A549 (cell line): ENCODE measurements at regions not wholly inside any gene's neighbourhood (a gene's known extent, or its start where the extent isn't known, plus 50 kb on each side); places are given as distances from the start of the nearest gene placed in this dataset.

ENCODE experiments used
- ATAC-seq, 2 experiments: fragments of 200-7000 bp in 1 of 2; fragments of >200 bp in 1 of 2; cut with Nextera tagmentation in 1 of 2; cut with Tn5 transposase in 1 of 2; 3 replicates each; pipeline versions ENCODE4 v1.8.0 to v1.9.1; 2018 to 2020; ENCODE audit warnings: mild to moderate bottlenecking in 1 of 2, moderate library complexity in 1 of 2
- CTCF ChIA-PET: fragments of 300-600 bp; sonication (Branson Sonifier 250); formaldehyde crosslinking; extraction: SDS; loops from one replicate; lab custom pipeline; 2021; ENCODE audit warnings: antibody characterized with exemption, inconsistent platforms; lab: Yijun Ruan, JAX
- POLR2A ChIA-PET: fragments of 350-600 bp; formaldehyde crosslinking; extraction: SDS; loops from one replicate; lab custom pipeline; 2021; ENCODE audit warnings: antibody characterized with exemption, inconsistent platforms; lab: Yijun Ruan, JAX
- DNase-seq, 2 experiments: peaks; one replicate each; pipeline versions ENCODE4 v3.0.0 to v3.0.0-alpha.2; 2011 to 2016; ENCODE audit warnings: low read depth in 1 of 2, low spot score in 1 of 2
- FAIRE-seq: peaks from 2 replicates; lab custom pipeline; 2011; peaks lifted over from hg19 to GRCh38; lab: Jason Lieb, UNC
- H3K27ac ChIP-seq, 2 experiments: fragments of >200 bp; sonication (Bioruptor Twin); formaldehyde crosslinking; 3 replicates each; pipeline ENCODE4 v1.5.1; 2016 to 2017
- H3K4me1 ChIP-seq: fragments of >200 bp; sonication (Bioruptor Twin); formaldehyde crosslinking; 3 replicates; pipeline ENCODE4 v1.6.1; 2016
- H3K4me2 ChIP-seq: fragments of >200 bp; sonication (Bioruptor Twin); formaldehyde crosslinking; 3 replicates; pipeline ENCODE4 v1.6.1; 2016
- H3K4me3 ChIP-seq: fragments of >200 bp; sonication (Bioruptor Twin); formaldehyde crosslinking; 3 replicates; pipeline ENCODE4 v1.5.1; 2016
- H3K9me3 ChIP-seq: fragments of >200 bp; sonication (Bioruptor Twin); formaldehyde crosslinking; 3 replicates; pipeline ENCODE4 v1.6.1; 2016
- BCL3 ChIP-seq: fragments of >200 bp; sonication (Bioruptor Twin); formaldehyde crosslinking; IDR thresholded peaks from 3 replicates; pipeline ENCODE4 v1.6.1; 2016
- CBX2 ChIP-seq: fragments of 200-600 bp; sonication (generic); IDR thresholded peaks from 2 replicates; pipeline ENCODE4 v1.6.1; 2016; ENCODE audit warnings: low read depth, mild to moderate bottlenecking, borderline replicate concordance
- CBX8 ChIP-seq: fragments of 200-600 bp; sonication (generic); IDR thresholded peaks from 2 replicates; pipeline ENCODE4 v1.6.1; 2016
- E2F6 ChIP-seq: IDR thresholded peaks from 2 replicates; pipeline ENCODE4 v1.6.1; 2012; ENCODE audit warnings: low read depth, borderline replicate concordance
- ELK1 ChIP-seq: fragments of 150-350 bp; IDR thresholded peaks from 2 replicates; pipeline ENCODE4 v1.6.1; 2014; ENCODE audit warnings: low read depth, mild to moderate bottlenecking, low read length
- FOSL2 ChIP-seq, 2 experiments: fragments of 450-650 bp in 1 of 2; fragments of >200 bp in 1 of 2; sonication (Bioruptor Twin) in 1 of 2; formaldehyde crosslinking; IDR thresholded peaks; 2 replicates each; pipeline versions ENCODE4 v1.5.0 to v1.6.1; 2016 to 2020; ENCODE audit warnings: mild to moderate bottlenecking in 1 of 2, moderate library complexity in 1 of 2
- GATA3 ChIP-seq: IDR thresholded peaks from 2 replicates; pipeline ENCODE4 v1.6.1; 2012; ENCODE audit warnings: borderline replicate concordance
- HES2 ChIP-seq: fragments of >200 bp; sonication (Bioruptor Twin); formaldehyde crosslinking; IDR thresholded peaks from 2 replicates; pipeline ENCODE4 v1.6.1; 2016
- HOXA7 ChIP-seq: fragments of 250-450 bp; sonication (Bioruptor Pico); IDR thresholded peaks from 2 replicates; pipeline ENCODE4 v1.5.0; 2020; ENCODE audit warnings: mild to moderate bottlenecking, moderate library complexity
- HOXB5 ChIP-seq: fragments of 250-450 bp; sonication (Bioruptor Pico); IDR thresholded peaks from 2 replicates; pipeline ENCODE4 v1.5.0; 2020; ENCODE audit warnings: mild to moderate bottlenecking, moderate library complexity
- MAX ChIP-seq: IDR thresholded peaks from 2 replicates; pipeline ENCODE4 v1.6.1; 2012
- MAZ ChIP-seq: fragments of 150-350 bp; IDR thresholded peaks from 2 replicates; pipeline ENCODE4 v1.6.1; 2014; ENCODE audit warnings: antibody characterized with exemption, low read depth, low read length, borderline replicate concordance
- NR3C1 ChIP-seq: fragments of >200 bp; sonication (Bioruptor Twin); formaldehyde crosslinking; IDR thresholded peaks from 3 replicates; pipeline ENCODE4 v1.6.1; 2017
- PHF8 ChIP-seq: fragments of 200-600 bp; sonication (generic); IDR thresholded peaks from 2 replicates; pipeline ENCODE4 v1.6.1; 2016; ENCODE audit warnings: low read depth, mild to moderate bottlenecking, antibody characterized with exemption, moderate library complexity, borderline replicate concordance
- RARB ChIP-seq: fragments of 250-450 bp; sonication (Bioruptor Pico); IDR thresholded peaks from 2 replicates; pipeline ENCODE4 v1.8.0; 2021; ENCODE audit warnings: mild to moderate bottlenecking, moderate library complexity
- REST ChIP-seq: fragments of 200-600 bp; sonication (generic); IDR thresholded peaks from 2 replicates; pipeline ENCODE4 v1.6.1; 2016; ENCODE audit warnings: antibody characterized with exemption, mild to moderate bottlenecking, moderate library complexity
- USF2 ChIP-seq: fragments of 450-650 bp; IDR thresholded peaks from 2 replicates; pipeline ENCODE4 v1.6.1; 2014; ENCODE audit warnings: antibody characterized with exemption
- ZC3H11A ChIP-seq: fragments of 450-650 bp; IDR thresholded peaks from 2 replicates; pipeline ENCODE4 v1.6.1; 2014; ENCODE audit warnings: antibody characterized with exemption, mild to moderate bottlenecking
- WGBS: methylation state at CpG from one replicate; pipeline ENCODE4 v1.1.6; 2017; ENCODE audit errors: missing lambda C conversion rate; 5-methylcytosine and 5-hydroxymethylcytosine counted together

- no peak for TF ChIP-seq HOXA7 (CRISPR knock-in tag)
- TF ChIP-seq, all 56 proteins: peak for 0
These were observed 185.6 kb upstream of the PRSS58 start (continued) for GRCh38 chr7:142443216-142444010.

GRCh38 chr7:142442396-142442795, 184.5 kb upstream of the PRSS58 start:
- TF ChIP-seq HOXB5 (CRISPR knock-in tag) = no peak
- no peak for TF ChIP-seq E2F6
- no peak for TF ChIP-seq ELK1
- no peak for TF ChIP-seq CBX2
- TF ChIP-seq PHF8 = no peak
- no peak for TF ChIP-seq NR3C1
- TF ChIP-seq GATA3 = no peak
- no peak for TF ChIP-seq MAZ
- no peak for TF ChIP-seq BCL3
- TF ChIP-seq USF2 = no peak
- TF ChIP-seq RARB (CRISPR knock-in tag) = no peak
- TF ChIP-seq CBX8 = no peak
- no peak for TF ChIP-seq ZC3H11A
- TF ChIP-seq REST = no peak
- TF ChIP-seq HOXA7 (CRISPR knock-in tag) = no peak
- no peak for TF ChIP-seq FOSL2 (IDR thresholded peaks at IDR 0.05)
- no peak for TF ChIP-seq FOSL2 (CRISPR knock-in tag; IDR thresholded peaks at IDR 0.05)
- TF ChIP-seq HES2 = no peak
- TF ChIP-seq MAX = no peak
- ChIA-PET POLR2A (no interaction called here), CTCF (interaction anchor here (1.0 to 1.6 kb wide), 2 partner anchors 73 to 341 kb away, joined by 4 read pairs; no protein-coding TSS in a partner anchor)
- H3K4me3 ChIP-seq = no peak overlapping the region
- H3K9me3 ChIP-seq = no peaks in the 10 kb centered on the region
- H3K27ac ChIP-seq = no peak overlapping the region
- no peak for ATAC-seq
- WGBS = 61% methylated on average over 6 of the region's 6 CpGs
- H3K4me2 ChIP-seq = no peak overlapping the region
- DNase-seq = no peak
- H3K4me1 ChIP-seq = peaks cover 10% of the 10 kb centered on the region; the same call in 2 of the 3 replicates
- FAIRE-seq = no peak
